ENCODE measurements at regions not wholly inside any gene's neighbourhood (a gene's known extent, or its start where the extent isn't known, plus 50 kb on each side); places are given as distances from the start of the nearest gene placed in this dataset.
A peak's percentile ranks its signal among the peaks of the same experiment; 100 is the strongest.
"Not testable (repeated sequence)": the region's sequence is repeated elsewhere in the genome, so short reads cannot be mapped to it uniquely, and the experiment has no call there.

GRCh38 chr1:118828038-118828437 lies 160.1 kb downstream of the TBX15 start:
- no peak for DNase-seq

GRCh38 chr1:118827636-118828035 lies 160.5 kb downstream of the TBX15 start:
- DNase-seq = no peak

DNA sequence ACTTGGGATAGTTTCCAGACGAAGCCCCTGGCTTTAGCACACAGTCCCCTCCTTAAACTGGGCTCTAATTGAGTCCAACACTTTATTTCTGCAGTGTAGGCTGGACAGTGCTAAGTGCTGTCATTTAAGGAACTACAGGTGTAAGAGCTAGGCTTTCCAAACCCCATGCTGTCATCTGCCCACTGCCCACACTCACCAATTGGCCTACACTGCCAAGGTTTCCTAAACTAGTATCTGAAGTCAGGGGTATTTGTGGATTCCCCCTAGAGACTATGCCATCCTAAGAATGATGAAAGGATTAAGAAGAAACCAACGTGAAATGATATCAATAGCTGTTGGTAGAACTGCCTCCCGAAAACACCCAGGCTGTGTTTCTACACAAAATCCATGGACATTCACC lies 160.9 kb downstream of the TBX15 start:
- no peak for DNase-seq

- no peak for DNase-seq
Measured at GRCh38 chr1:118826669-118827068, 161.5 kb downstream of the TBX15 start.

DNA sequence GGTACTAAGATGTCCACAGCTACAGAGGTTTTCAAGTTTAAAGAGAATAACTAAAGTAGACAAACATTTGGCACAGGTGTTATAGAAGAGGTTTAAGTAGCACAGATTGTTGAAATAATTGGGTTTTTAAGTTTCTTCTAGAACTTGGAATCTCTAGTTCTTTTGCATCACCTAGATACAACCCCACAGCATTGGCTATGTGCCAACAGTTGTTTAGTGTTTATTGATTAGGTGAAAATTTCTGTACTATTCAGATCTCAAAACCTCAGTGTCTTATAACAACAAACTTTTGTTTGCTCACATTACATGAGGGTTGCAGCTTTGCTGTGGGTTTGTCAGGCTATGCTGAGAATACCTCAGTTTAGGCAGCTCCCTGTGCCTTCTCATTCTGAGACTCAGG lies 162.5 kb downstream of the TBX15 start:
- no peak for DNase-seq

GRCh38 chr1:118821801-118822200 lies 166.3 kb downstream of the TBX15 start:
- no peak for DNase-seq

- DNase-seq = no peak
Measured at GRCh38 chr1:118820864-118821263, 167.3 kb downstream of the TBX15 start.

DNA sequence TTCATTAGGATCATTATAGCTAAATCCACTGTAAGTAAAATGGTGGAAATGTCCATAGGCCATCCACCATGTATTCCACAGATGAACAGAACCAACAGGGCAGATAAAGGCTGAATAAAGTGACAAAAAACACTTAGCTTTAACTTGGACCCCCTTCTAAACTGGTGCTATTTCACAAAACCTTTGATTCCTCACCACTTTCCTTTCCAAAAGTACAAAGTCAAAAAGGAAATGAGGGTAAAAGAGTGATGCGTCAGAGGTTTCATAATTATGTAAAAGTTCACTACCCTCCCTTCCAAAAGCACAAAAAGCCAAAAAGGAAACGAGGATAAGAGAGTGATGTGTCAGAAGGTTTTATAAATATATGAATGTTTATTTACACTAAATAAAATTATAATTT lies 172.2 kb downstream of the TBX15 start:
- DNase-seq = no peak

- no peak for DNase-seq
Measured at GRCh38 chr1:118812555-118812954, 175.6 kb downstream of the TBX15 start.

GRCh38 chr1:118811156-118811555 lies 177.0 kb downstream of the TBX15 start:
- DNase-seq = no peak

GRCh38 chr1:118809586-118809985 lies 178.6 kb downstream of the TBX15 start:
- no peak for DNase-seq

- DNase-seq = not testable (repeated sequence)
Measured at GRCh38 chr1:118803128-118803527, 185.0 kb downstream of the TBX15 start.

DNA sequence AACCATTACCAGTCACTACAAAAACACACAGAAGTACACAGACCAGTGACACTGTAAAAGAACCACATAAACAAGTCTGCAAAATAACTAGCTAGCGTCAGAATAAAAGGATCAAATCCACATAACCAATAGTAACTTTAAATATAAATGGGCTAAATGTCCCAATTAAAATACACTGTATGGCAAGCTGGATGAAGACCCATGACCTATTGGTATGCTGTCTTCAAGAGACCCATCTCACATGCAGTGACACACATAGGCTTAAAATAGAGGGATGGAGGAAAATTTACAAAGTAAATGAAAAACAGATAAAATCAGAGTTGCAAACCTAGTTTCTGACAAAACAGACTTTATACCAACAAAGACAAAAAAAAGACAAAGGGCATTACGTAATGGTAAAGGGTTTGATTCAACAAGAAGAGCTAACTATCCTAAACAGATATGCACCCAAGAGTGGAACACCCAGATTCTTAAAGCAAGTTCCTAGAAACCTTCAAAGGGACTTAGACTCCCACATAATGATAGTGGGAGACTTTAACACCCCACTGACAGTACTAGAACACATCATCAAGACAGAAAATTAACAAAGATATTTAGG lies 196.9 kb downstream of the TBX15 start:
- DNase-seq = no peak

DNA sequence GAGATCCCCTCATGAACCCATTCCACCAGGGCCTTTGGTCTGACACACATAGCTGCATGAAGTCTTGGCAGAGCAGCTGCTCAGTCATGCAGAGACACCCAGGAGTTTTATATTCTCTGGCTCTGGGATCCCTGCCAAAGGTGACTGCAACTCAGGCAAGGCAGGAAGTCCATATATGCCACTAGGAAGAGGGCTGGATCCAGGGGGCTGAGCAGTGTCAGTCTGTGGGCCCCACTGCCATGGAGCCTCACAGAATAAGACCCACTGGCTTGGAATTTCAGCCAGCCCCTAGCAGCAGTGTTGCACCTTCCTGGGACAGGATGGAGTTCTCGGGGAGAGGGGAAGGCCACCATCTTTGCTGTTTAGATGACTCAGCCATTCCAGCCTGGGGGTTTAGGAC lies 199.7 kb downstream of the TBX15 start:
- DNase-seq = peak; percentile 21

DNA sequence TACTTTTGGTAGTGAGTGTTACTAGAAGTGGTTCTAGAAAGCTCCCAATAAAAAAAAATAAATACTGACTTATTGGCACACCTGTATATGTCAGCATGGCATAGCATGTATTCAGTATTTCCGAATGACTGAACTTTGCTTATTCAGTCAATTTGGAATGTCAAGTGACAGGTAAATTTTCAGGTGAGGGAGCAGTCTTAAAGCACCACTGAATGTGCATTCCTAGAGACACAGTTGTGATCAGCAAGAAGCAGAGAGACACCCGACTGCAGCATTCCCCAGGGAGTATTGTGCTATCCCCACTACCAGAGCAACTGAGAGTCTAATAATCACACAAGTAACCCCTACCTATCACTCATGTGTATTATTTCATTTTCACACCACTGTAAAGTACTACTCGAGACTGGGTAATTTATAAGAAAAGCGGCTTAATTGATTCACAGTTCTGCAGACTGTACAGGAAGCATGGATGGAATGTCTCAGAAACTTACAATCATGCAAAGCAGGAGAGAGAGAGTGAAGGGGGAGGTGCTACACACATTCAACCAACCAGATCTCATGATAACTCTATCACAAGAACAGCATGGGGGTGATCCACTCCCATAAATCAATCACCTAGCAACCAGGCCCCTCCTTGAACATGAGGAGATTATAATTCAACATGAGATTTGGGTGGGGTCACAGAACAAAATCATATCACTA lies 201.5 kb downstream of the TBX15 start:
- no peak for DNase-seq

DNA sequence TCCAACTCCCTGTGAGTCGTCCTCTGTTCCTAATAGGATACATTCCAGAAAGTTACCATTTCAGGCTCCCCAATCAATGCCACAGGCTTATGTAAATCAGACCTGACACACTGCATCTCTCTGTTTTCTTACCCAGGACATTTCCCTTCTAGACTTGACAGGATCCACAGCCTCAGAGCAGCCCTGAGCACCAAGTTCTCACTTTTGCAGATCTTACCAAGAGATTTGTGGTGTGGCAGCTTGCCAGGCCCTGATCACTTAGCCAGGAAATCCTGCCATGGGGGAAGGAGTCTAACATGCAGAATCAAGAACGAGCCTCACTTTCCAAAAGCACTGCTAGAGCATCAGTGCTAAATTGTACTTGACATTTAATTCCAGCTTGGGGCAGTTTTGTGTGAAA lies 202.9 kb downstream of the TBX15 start:
- DNase-seq = no peak

- DNase-seq = no peak
Measured at GRCh38 chr1:118783095-118783758, 204.9 kb downstream of the TBX15 start.

- no peak for DNase-seq
Measured at GRCh38 chr1:118773656-118774055, 214.5 kb downstream of the TBX15 start.

GRCh38 chr1:118767971-118768370 lies 220.2 kb downstream of the TBX15 start:
- no peak for DNase-seq

GRCh38 chr1:118753976-118754375 lies 234.2 kb downstream of the TBX15 start:
- DNase-seq = no peak

DNA sequence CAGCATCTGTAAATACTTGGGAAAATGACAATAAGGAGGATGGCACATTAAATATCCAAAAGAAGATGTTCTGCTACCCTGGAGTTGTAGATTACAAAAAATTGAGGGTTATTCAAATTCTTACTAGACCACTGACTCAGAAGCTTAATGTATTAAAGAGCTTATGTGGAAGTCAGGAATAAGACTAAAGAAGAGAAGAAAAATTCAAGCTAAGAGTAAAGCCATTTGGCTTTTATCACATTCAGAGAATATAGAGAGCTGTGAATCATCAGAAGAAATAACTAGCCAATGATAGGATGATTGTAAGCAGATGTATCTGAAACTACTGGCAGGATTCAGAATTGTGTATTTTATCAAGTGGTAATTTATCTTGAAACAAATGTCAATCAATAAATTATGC lies 237.0 kb downstream of the TBX15 start:
- no peak for DNase-seq

DNA sequence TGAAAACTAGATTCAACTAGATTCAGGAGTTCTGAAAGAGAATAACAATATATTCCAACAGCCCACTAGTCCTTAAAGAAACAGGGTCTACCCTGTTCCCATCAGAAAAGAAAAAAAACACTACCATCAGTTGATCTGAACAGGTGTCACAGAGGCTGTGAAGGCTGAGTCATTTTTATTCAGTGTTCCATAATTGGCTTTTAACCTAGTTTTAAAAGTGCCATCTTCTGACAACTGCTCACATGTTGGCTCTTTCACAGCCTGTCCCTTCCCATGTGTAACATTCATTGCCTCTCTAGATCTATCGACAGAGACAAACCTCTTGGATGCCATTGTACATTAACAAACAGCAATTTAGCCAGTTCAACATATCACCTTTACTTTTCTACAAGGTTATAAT lies 243.7 kb downstream of the TBX15 start:
- DNase-seq = no peak

GRCh38 chr1:118739501-118739900 lies 248.6 kb downstream of the TBX15 start:
- no peak for DNase-seq

DNA sequence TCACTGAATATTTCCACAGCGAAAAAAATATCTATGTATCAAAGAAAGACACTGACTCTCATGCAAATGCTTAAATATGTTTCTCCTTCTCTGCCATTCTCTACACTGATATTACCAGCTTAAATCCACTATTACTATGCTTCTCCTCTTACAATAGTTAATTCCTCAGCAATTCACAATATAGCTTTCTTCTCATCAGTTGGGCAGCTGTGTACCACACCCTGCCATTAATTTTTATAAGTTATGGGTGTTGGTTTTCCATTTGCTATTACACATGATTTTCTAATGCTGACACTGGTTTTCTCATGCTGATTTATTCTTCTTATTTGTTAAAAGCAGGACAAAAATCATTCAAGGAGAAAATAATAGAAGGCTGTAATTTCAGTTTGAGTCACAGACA lies 251.8 kb downstream of the TBX15 start:
- no peak for DNase-seq
